Kidney (tissue), 13 donors: ENCODE measurements at regions not wholly inside any gene's neighbourhood (a gene's known extent, or its start where the extent isn't known, plus 50 kb on each side); places are given as distances from the start of the nearest gene placed in this dataset.

Experiments used
- DNase-seq, 5 donors: peaks; one replicate each; pipeline ENCODE4 v3.0.0-alpha.2; 2013 to 2020
- FAIRE-seq: peaks from 2 replicates; lab custom pipeline; 2012; peaks lifted over from hg19 to GRCh38; lab: Jason Lieb, UNC
- H3K27ac ChIP-seq, 2 donors: one replicate each; pipeline ENCODE4 v1.7.0; 2013; ENCODE audit warnings: low read depth in 2 of 2, low read length in 2 of 2, inconsistent platforms in 1 of 2
- H3K27me3 ChIP-seq: one replicate; pipeline ENCODE4 v1.7.1; 2013; ENCODE audit warnings: low read length, inconsistent platforms; ENCODE audit not compliant: control insufficient read depth, insufficient read depth
- H3K36me3 ChIP-seq, 3 donors: one replicate each; pipeline versions ENCODE4 v1.7.0 to v1.7.1; 2013; ENCODE audit warnings: low read length in 3 of 3, control low read depth in 1 of 3, inconsistent platforms in 1 of 3; ENCODE audit not compliant: insufficient read depth in 3 of 3, control insufficient read depth in 2 of 3
- H3K4me1 ChIP-seq, 3 donors: one replicate each; pipeline versions ENCODE4 v1.7.0 to v1.7.1; 2013; ENCODE audit warnings: low read length in 3 of 3, inconsistent platforms in 1 of 3, low read depth in 1 of 3; ENCODE audit not compliant: control insufficient read depth in 2 of 3, insufficient read depth in 2 of 3
- H3K4me3 ChIP-seq, 3 donors: one replicate each; pipeline versions ENCODE4 v1.7.0 to v1.8.1; 2013; ENCODE audit warnings: low read length in 3 of 3, control low read depth in 1 of 3, inconsistent platforms in 1 of 3
- H3K9ac ChIP-seq, 3 donors: one replicate each; pipeline versions ENCODE4 v1.7.0 to v1.7.1; 2013; ENCODE audit warnings: low read length in 3 of 3, control low read depth in 1 of 3, inconsistent platforms in 1 of 3
- H3K9me3 ChIP-seq, 3 donors: one replicate each; pipeline versions ENCODE4 v1.7.0 to v1.7.1; 2013; ENCODE audit warnings: low read length in 3 of 3, control low read depth in 1 of 3, inconsistent platforms in 1 of 3; ENCODE audit not compliant: control insufficient read depth in 2 of 3, insufficient read depth in 1 of 3
- CTCF ChIP-seq: IDR thresholded peaks from 3 replicates; pipeline ENCODE4 v1.5.1; 2012; ENCODE audit warnings: mild to moderate bottlenecking, moderate library complexity, borderline replicate concordance; ENCODE audit not compliant: insufficient read depth; ENCODE audit errors: extremely low read depth
- intact Hi-C: fragments of 100-400 bp; cut with DNase I; formaldehyde crosslinking; loops from one replicate; pipeline ENCODE4 v1.11.1; 2022
- donor health status: control.
- donor health status: control.
- donor health status: control.
- donor health status: control.
- donor health status: control.
- donor health status: DM: yes; HTN: yes; CAD: no.
- donor health status: Normal renal cell carcinoma (clear cell type).

DNA sequence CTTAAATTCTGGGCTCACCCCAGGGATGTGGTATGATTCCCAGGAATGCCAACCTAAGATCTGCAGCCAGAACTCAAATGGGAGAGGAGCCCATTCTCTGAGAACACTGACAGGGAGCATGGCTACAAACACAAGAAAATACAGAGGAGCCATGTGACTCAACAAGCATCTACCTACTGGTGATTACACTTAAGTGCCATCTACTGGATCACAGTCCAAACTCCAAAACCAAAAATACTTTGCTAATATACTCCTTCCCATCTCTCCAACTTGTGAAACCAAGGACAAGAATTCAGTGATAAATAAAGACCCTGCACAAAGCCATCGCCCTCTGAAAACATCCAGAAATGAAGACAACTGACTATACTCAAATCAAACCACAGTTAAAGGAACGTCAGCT lies 116.9 kb downstream of the NR4A2 start:
- no peak for FAIRE-seq
- H3K27me3 ChIP-seq, result no peaks in the 10 kb centered on the region

DNA sequence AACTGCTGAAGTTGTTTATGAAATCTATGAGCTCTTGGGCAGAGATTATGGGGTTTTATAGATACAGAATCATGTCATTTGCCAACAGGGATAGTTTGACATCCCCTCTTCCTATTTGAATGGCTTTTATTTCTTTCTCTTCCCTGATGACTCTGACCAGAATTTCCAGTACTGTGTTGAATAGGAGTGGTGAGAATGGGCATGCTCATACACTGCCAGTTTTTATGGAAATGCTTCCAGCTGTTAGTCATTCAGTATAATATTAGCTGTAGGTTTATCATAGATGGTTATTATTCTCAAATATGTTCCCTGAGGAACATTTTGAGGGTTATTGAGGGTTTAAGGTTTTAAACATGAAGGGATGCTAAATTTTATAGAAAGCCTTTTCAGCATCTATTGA lies 121.2 kb downstream of the NR4A2 start:
- FAIRE-seq (no peak), DNase-seq (no peak)
- TF ChIP-seq CTCF, result no peak
- Histone ChIP-seq H3K9me3 (no peaks in the 10 kb centered on the region), H3K36me3 (no peaks in the 10 kb centered on the region), H3K27me3 (no peaks in the 10 kb centered on the region), H3K27ac (no peak overlapping the region), H3K4me3 (no peak overlapping the region), H3K9ac (no peak overlapping the region), H3K4me1 (no peaks in the 10 kb centered on the region)
- intact Hi-C loops, result no loop called here

More for the DNA sequence above, 116.9 kb downstream of the NR4A2 start:
- H3K9me3 ChIP-seq, result no peaks in the 10 kb centered on the region
- H3K9ac ChIP-seq, result no peak overlapping the region
- intact Hi-C loops, result no loop called here
- TF ChIP-seq CTCF, result no peak
- H3K36me3 ChIP-seq, result no peaks in the 10 kb centered on the region
- no peak overlapping the region for H3K4me3 ChIP-seq
- no peaks in the 10 kb centered on the region for H3K4me1 ChIP-seq
- no peak for DNase-seq
- no peak overlapping the region for H3K27ac ChIP-seq

DNA sequence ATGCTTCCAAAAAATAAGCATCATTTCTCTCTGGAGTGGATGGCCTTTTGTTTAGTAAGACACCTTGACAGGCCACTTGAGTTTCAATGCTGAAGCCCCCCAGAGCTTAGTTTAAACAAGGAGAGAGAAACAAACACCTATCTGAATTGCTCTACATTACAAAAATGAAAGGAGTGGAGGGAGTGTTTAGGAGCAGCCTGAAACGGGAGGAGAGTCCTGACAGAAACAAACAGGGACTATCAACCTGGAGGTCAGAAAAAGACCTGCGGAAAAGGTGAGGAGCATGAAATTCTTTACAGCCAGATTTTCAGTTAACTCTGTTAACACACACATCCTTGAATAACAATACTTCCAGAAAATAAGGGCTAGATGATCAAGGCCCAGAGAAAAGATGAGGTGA lies 126.2 kb downstream of the NR4A2 start:
- no peak for TF ChIP-seq CTCF
- H3K27me3 ChIP-seq, result no peaks in the 10 kb centered on the region
- DNase-seq, result no peak
- H3K4me1 ChIP-seq, result no peaks in the 10 kb centered on the region
- intact Hi-C loops, result no loop called here
- no peak overlapping the region for H3K4me3 ChIP-seq
- H3K9me3 ChIP-seq, result no peaks in the 10 kb centered on the region
- H3K27ac ChIP-seq, result no peak overlapping the region
- no peak for FAIRE-seq
- H3K36me3 ChIP-seq, result no peaks in the 10 kb centered on the region
- no peak overlapping the region for H3K9ac ChIP-seq

GRCh38 chr2:156199588-156199987 lies 132.9 kb downstream of the NR4A2 start:
- no peak for DNase-seq
- intact Hi-C loops, result no loop called here
- no peaks in the 10 kb centered on the region for H3K9me3 ChIP-seq
- H3K36me3 ChIP-seq, result no peaks in the 10 kb centered on the region
- no peak for TF ChIP-seq CTCF
- no peak overlapping the region for H3K9ac ChIP-seq
- FAIRE-seq, result no peak
- H3K4me1 ChIP-seq, result no peaks in the 10 kb centered on the region
- no peak overlapping the region for H3K27ac ChIP-seq
- no peaks in the 10 kb centered on the region for H3K27me3 ChIP-seq
- no peak overlapping the region for H3K4me3 ChIP-seq
